Lower lobe of right lung (tissue), 2 donors: ENCODE measurements at regions not wholly inside any gene's neighbourhood (a gene's known extent, or its start where the extent isn't known, plus 50 kb on each side); places are given as distances from the start of the nearest gene placed in this dataset.

Source experiments
- ATAC-seq, 2 donors: fragments of 200-7000 bp; cut with Tn5 transposase; one replicate each; pipeline ENCODE4 v1.9.1; 2020 to 2022; ENCODE audit warnings: mild to moderate bottlenecking in 2 of 2, moderate library complexity in 2 of 2
- DNase-seq: peaks from one replicate; pipeline ENCODE4 v3.0.0-alpha.2; 2020
- H3K27ac ChIP-seq: fragments of 200-600 bp; one replicate; pipeline ENCODE4 v1.8.0; 2022
- H3K27me3 ChIP-seq: fragments of 200-600 bp; one replicate; pipeline ENCODE4 v1.8.0; 2022; ENCODE audit warnings: low read depth
- H3K36me3 ChIP-seq: fragments of 200-600 bp; one replicate; pipeline ENCODE4 v1.8.0; 2022; ENCODE audit warnings: mild to moderate bottlenecking
- H3K4me1 ChIP-seq: fragments of 200-600 bp; one replicate; pipeline ENCODE4 v1.8.0; 2022
- H3K4me3 ChIP-seq: fragments of 200-600 bp; one replicate; pipeline ENCODE4 v1.8.0; 2022; ENCODE audit warnings: mild to moderate bottlenecking
- H3K9me3 ChIP-seq: fragments of 200-600 bp; one replicate; pipeline ENCODE4 v1.8.0; 2022
- intact Hi-C: fragments of 100-400 bp; cut with DNase I; formaldehyde crosslinking; loops from one replicate; pipeline ENCODE4 v1.11.0; 2022
- TF ChIP-seq, protein P1 (sequence below): fragments of 200-600 bp; IDR thresholded peaks from one replicate; pipeline ENCODE4 v1.8.0; 2022; ENCODE audit warnings: antibody characterized with exemption, mild to moderate bottlenecking
- donor health status: DM: no; HTN: yes; CAD: no; lungs with severe emphysema.

DNA sequence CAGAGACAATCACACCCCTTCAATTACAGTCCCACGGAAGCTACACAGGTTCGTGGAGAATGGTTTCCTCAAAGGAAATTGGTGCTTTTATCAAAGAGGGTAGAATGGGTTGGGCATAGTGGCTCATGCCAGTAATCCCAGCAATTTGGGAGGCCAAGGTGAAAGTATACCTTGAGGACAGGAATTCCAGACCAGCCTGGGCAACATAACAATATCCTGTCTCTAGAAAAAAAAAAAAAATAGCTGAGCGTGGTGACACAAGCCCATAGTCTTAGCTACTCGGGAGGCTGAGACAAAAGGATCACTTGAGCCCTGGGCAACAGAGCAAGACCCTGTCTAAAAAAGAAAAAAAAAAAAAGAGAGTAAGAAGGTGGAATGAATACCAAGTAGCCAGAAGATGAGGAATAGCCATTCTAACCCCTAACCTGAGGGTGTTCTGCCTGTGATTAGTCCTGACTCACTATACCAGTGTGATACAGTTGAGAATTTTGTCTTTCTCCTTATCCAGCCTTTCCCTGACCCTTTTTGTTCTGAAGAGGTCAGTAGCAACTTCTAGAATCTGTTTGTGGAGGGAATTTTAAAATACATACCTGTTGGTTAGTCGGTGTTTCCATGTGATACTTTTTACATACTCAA lies 283.2 kb downstream of the MREG start:
- ATAC-seq (no peak), DNase-seq (no peak)
- Histone ChIP-seq H3K4me3 (no peak overlapping the region), H3K36me3 (no peaks in the 10 kb centered on the region), H3K27me3 (no peaks in the 10 kb centered on the region), H3K27ac (no peak overlapping the region), H3K4me1 (peaks cover 16% of the 10 kb centered on the region), H3K9me3 (no peaks in the 10 kb centered on the region)
- intact Hi-C loops, result no loop called here
- TF ChIP-seq, protein P1, sequence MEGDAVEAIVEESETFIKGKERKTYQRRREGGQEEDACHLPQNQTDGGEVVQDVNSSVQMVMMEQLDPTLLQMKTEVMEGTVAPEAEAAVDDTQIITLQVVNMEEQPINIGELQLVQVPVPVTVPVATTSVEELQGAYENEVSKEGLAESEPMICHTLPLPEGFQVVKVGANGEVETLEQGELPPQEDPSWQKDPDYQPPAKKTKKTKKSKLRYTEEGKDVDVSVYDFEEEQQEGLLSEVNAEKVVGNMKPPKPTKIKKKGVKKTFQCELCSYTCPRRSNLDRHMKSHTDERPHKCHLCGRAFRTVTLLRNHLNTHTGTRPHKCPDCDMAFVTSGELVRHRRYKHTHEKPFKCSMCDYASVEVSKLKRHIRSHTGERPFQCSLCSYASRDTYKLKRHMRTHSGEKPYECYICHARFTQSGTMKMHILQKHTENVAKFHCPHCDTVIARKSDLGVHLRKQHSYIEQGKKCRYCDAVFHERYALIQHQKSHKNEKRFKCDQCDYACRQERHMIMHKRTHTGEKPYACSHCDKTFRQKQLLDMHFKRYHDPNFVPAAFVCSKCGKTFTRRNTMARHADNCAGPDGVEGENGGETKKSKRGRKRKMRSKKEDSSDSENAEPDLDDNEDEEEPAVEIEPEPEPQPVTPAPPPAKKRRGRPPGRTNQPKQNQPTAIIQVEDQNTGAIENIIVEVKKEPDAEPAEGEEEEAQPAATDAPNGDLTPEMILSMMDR, result no peak

DNA sequence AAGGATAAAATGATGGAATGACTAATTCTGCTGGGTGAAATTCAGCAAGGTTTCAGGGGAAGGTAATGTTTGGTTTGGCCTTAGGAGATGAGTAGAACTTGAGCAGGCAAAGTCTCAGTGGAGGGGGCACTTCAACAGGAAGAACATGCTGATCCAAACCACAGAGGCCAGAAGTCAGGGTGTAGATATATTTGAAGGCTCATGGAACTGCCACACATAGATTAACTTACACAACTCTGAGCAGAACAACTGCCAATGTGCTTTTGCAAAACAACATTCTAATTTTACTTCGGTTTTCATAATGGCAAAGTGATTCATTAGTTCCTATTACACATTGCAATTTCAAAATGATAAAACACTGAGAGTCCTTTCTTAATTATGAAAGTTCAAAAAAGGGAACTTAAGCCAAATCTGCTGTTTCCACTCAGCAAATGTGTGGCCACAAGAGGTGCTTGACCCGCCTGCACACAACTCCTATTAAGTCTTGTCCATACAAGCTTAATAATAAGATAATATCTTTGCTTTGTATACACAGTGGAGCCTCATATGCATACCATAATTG lies 284.8 kb downstream of the MREG start:
- Histone ChIP-seq H3K4me3 (no peak overlapping the region), H3K36me3 (no peaks in the 10 kb centered on the region), H3K9me3 (no peaks in the 10 kb centered on the region), H3K27ac (no peak overlapping the region), H3K4me1 (peaks cover 16% of the 10 kb centered on the region), H3K27me3 (no peaks in the 10 kb centered on the region)
- TF ChIP-seq, protein P1, result no peak
- DNase-seq, result peak; percentile 53
- peak; percentile 86 to 91 for ATAC-seq
- intact Hi-C loops, result no loop called here

DNA sequence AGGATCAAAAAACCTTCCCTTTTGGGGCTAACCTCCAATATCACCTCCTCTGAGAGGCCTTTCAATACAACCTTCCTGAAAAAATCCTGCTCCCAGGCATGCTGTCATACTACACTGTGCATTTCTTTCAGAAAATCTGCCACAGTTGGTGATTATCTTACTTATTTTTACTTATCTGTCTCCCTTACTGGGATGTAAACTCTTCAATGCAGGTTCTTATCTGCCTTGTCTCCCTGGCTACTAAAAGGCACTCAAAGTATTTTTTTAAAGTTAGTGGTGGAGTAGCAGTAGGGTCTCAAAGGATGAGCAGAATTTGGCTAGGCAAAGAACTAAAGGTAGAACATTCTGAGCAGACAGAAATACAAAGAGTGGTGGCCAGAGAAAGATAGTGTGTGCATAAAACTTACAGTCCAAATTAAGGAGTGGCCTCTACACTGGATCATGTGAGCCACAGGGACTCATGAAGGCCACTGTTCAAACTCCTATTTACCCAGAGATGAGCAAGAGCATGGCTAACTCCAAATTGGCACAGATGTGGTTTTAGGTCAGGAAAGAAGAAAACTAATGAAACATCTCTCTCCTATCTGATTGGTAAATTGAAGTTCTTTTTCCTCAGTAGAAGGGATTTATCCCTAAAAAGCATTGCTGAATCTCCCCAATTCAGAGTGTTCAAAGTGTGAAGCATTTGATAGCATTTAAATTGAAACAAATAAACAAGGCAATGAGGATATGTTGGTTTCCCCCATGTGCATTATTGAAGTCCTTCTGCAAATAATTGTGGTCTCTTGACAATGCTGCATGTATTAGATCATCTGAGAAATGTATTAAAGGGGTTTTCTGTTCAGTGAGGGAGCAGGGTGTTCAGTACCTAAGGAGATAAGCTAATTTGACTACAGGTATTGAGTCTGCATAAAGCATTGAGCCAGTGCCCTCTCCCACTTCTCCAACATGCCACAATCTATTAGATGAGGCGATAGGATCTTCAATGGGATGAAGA lies 285.5 kb downstream of the MREG start:
- no peak for DNase-seq
- intact Hi-C loops, result no loop called here
- Histone ChIP-seq H3K36me3 (no peaks in the 10 kb centered on the region), H3K9me3 (no peaks in the 10 kb centered on the region), H3K4me1 (peaks cover 16% of the 10 kb centered on the region), H3K27ac (no peak overlapping the region), H3K4me3 (no peak overlapping the region), H3K27me3 (no peaks in the 10 kb centered on the region)
- ATAC-seq, result no peak
- TF ChIP-seq, protein P1, result no peak

DNA sequence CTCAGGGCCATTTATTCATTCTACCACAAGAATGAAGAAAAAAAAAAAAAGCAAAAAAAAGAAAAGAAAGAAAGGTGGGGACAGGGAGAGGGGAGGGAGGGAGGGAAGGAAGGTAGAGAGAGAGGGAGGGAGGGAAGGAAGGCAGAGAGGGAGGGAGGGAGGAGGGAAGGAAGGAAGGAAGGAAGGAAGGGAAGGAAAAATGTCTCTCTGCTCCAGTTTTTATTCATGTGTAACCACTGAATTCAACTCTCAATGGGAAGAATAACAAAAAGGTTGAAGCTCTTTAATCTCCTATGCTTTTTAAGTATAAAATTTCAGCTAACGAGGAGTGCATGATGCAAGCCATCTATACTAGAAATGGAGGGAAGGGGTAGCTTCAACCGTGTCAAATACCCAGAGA lies 287.3 kb downstream of the MREG start:
- ATAC-seq, result no peak
- intact Hi-C loops, result no loop called here
- TF ChIP-seq, protein P1, result no peak

DNA sequence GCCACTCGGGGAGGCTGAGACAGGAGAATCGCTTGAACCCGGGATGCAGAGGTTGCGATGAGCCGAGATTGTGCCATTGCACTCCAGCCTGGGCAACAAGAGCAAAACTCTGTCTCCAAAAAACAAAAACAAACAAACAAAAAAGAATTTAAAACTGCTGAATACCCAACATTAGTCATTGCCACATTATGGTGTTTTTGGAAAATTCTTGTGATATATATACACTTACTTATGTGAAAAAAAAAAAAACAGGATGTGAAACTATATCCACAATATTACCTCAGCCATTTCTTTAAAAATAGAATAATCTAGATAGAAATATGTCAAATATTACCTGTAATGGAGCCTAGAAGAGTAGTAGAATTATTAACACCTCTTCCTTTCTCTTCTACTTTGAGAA lies 288.3 kb upstream of the FN1 start:
- ATAC-seq, result no peak
- no peak for DNase-seq
- H3K9me3 ChIP-seq, result no peaks in the 10 kb centered on the region
- H3K27me3 ChIP-seq, result no peaks in the 10 kb centered on the region
- H3K4me3 ChIP-seq, result no peak overlapping the region
- intact Hi-C loops, result no loop called here
- no peak overlapping the region for H3K27ac ChIP-seq
- H3K36me3 ChIP-seq, result no peaks in the 10 kb centered on the region
- TF ChIP-seq, protein P1, result no peak
- peaks cover 15% of the 10 kb centered on the region for H3K4me1 ChIP-seq

More for the DNA sequence above, 287.3 kb downstream of the MREG start:
- Histone ChIP-seq H3K4me3 (no peak overlapping the region), H3K36me3 (no peaks in the 10 kb centered on the region), H3K4me1 (peaks cover 16% of the 10 kb centered on the region), H3K9me3 (no peaks in the 10 kb centered on the region), H3K27ac (no peak overlapping the region), H3K27me3 (no peaks in the 10 kb centered on the region)
- no peak for DNase-seq
